Umbilical cord (tissue), 1 donor: ENCODE measurements at regions not wholly inside any gene's neighbourhood (a gene's known extent, or its start where the extent isn't known, plus 50 kb on each side); places are given as distances from the start of the nearest gene placed in this dataset.
"Not testable (repeated sequence)": the region's sequence is repeated elsewhere in the genome, so short reads cannot be mapped to it uniquely, and the experiment has no call there.

Source experiments
- DNase-seq: peaks from one replicate; pipeline ENCODE4 v3.0.0-alpha.2; 2015; ENCODE audit warnings: low spot score

- no peak for DNase-seq
Measured at GRCh38 chr6:120511712-120512111, 822.6 kb downstream of the TBC1D32 start.

DNA sequence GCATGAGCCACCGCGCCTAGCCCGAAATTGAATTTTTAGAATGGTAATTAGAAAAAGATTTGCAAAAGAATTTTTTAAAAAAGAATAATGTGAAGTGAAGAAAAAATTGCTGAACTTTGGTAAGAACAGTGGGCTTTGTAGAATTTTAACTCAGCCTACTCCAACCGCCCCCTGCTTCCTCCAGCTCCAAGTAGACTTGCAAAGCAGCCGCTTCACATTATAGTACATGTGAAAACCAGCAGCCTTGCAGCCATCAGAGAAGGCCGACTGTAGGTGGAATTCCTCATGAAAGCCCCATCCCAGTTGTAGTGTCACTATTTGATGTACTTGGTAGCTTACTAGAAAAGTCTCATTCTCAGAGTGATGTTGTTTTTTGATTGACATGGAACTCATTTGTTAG lies 835.6 kb downstream of the TBC1D32 start:
- DNase-seq = no peak

DNA sequence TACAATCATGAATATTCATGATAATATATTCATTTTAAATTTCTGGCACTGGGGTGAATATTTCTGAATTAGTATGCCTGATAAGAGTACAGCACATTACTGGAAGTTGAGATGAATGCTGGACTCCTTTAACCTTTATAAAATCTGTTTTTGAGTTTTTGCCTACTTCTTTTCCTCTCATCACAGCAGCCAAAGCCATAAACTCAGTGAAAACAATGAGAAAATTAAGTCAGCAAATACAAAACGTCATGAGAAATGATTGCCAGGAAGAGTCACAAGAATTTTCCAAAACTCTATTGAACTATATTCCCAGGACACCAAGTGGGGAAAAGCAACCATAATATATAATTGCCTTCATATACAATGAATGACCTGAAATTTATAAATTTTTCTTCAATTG lies 837.6 kb downstream of the TBC1D32 start:
- no peak for DNase-seq

GRCh38 chr6:120493505-120493904 lies 840.8 kb downstream of the TBC1D32 start:
- no peak for DNase-seq

- DNase-seq = no peak
Measured at GRCh38 chr6:120489941-120490340, 844.3 kb downstream of the TBC1D32 start.

- DNase-seq = no peak
Measured at GRCh38 chr6:120484146-120484545, 850.1 kb downstream of the TBC1D32 start.

- no peak for DNase-seq
Measured at GRCh38 chr6:120478650-120479049, 855.6 kb downstream of the TBC1D32 start.

GRCh38 chr6:120473804-120474203 lies 860.5 kb downstream of the TBC1D32 start:
- DNase-seq = no peak

DNA sequence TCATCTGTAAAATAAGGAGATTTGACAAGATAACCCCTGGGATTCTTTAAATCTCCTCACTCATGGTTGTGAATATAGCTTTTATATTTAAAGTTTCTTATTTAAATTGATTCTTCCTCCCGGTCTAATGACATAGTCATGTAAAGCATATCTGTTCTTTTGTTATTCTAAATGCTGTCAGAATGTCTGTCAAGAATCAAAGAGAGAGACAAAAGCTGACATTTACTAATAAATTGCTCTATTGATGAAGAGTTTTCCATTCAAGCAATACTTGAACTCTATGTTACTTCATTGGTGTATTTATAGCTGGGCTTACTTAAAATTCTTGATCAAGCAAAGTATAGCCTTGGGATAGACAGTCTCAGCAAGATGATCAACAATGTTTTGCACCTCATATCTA lies 865.8 kb downstream of the TBC1D32 start:
- DNase-seq = no peak

DNA sequence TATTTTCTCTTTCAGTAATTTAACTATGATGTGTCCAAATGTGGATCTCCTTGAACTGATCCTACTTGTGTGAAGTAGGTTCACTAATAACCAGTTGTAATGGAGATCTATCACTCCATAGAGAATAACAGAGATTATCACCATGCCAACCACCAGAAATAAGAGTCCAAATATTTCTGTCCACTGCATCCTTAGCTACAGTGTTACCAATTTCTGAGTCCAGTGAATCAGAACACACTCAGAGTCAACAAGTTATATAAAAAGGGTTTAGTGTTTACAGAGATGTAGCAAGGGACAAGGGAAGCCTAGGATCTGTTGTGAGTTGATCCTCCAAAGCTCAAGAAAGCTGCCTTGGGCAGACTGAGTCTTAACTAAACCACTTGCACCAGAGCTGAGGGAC lies 882.8 kb downstream of the TBC1D32 start:
- no peak for DNase-seq

- DNase-seq = peak; percentile 17
Measured at GRCh38 chr6:120447605-120448004, 886.7 kb downstream of the TBC1D32 start.

DNA sequence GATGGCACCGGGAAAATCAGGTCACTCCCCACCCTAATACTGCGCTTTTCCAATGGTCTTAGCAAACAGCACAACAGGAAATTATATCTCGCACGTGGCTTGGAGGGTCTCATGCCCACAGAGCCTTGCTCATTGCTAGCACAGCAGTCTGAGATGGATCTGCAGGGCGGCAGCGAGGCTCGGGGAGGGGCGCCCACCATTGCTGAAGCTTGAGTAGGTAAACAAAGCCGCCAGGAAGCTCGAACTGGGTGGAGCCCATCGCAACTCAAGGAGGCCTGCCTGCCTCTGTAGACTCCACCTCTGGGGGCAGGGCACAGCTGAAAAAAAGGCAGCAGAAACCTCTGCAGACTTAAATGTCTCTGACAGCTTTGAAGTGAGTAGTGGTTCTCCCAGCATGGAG lies 901.4 kb downstream of the TBC1D32 start:
- DNase-seq = not testable (repeated sequence)

DNA sequence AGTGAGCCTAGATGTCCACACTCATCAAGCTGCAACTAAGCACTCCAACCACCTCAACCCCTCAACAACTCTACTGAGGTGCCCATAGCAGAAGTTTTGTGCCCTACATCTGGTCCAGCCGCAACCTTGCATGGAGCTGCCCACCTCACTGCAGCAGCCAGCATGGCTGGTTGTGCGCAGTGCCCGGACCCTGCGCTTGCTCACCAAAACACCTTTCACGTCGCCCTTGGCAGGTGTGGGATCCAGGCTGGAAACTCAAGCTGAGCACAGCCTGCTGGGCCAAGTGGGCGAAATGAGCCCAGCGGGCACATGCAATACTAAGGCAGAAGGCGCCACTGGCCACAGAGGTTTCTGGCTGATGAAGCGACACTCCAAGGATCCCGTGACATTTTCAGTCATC lies 902.4 kb downstream of the TBC1D32 start:
- DNase-seq = no peak

- no peak for DNase-seq
Measured at GRCh38 chr6:120411394-120411793, 922.9 kb downstream of the TBC1D32 start.

- DNase-seq = no peak
Measured at GRCh38 chr6:120410586-120410985, 923.7 kb downstream of the TBC1D32 start.

GRCh38 chr6:120407696-120408095 lies 926.6 kb downstream of the TBC1D32 start:
- DNase-seq = no peak

DNA sequence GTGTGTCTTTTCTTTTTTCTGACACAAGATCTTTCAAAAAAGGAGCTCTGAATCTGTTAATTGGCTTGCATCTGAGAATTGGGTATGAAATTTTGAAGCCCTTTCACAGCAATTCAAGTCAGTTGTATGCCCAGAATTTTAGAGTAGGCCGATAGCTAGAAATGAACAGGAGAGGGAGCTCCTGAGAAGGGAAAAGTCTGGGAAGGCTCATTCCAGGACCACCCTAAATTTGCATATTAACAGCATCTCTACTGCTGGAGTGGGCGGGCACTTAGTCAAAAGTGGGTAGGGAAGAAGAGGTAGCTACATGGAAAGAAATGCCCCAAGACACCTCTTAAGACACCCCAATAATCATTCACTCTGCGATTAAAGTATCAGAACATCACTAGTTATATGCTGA lies 928.3 kb downstream of the TBC1D32 start:
- DNase-seq = no peak

DNA sequence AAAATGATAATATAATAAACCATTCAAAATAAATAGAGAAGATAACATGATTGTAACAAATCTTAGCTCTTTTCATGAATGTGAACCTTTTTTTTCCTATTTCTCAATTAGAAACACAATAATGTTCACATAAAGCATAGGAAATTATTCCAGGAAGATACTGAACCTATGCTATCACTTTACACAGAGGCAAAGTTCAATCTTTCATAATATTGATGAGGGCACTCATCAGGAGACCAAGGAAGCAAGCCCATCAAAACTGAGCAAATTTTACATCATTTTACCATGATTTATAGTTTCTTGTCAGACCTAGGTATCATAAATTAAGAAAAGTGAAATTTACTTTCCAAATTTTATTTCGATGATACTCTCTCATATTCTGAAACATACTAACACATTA lies 938.5 kb downstream of the TBC1D32 start:
- no peak for DNase-seq

GRCh38 chr6:120395330-120395729 lies 939.0 kb downstream of the TBC1D32 start:
- no peak for DNase-seq

DNA sequence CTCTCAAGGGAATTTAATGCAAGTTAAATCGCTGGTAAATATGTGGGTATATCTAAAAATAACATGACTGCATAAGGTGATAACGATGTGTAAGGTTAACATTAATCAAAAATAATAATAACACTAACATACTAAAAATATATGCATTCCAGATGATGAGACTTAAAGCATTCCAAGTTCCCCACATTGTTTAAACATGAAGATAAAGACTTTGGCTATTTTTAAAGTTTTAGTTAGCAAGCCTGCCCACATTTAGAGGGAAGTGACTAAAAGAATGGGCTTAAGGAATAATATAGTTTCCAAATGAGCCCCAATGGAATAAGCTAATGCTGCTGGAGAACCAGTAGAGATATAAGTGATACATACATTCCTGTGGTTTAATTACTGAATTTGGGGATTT lies 941.3 kb downstream of the TBC1D32 start:
- no peak for DNase-seq

DNA sequence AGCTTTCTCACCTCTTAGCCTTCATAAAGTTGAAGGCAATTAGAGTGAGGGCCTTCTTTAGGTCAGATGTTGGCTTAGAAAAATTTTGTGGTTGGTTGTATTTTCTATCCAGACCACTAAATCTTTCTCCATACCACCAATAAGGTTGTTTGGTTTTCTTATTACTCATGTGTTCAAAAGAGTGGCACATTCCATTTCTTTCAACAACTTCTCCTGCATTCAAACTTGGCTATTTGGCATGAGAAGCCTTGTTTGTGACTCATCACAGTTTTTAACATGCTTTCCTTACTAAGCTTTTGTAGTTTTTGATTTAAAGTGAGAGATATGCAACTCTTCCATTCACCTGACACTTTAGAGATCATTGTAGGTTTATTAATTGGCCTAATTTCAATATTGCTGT lies 949.6 kb downstream of the TBC1D32 start:
- no peak for DNase-seq

GRCh38 chr6:120383681-120384080 lies 950.6 kb downstream of the TBC1D32 start:
- DNase-seq = no peak

DNA sequence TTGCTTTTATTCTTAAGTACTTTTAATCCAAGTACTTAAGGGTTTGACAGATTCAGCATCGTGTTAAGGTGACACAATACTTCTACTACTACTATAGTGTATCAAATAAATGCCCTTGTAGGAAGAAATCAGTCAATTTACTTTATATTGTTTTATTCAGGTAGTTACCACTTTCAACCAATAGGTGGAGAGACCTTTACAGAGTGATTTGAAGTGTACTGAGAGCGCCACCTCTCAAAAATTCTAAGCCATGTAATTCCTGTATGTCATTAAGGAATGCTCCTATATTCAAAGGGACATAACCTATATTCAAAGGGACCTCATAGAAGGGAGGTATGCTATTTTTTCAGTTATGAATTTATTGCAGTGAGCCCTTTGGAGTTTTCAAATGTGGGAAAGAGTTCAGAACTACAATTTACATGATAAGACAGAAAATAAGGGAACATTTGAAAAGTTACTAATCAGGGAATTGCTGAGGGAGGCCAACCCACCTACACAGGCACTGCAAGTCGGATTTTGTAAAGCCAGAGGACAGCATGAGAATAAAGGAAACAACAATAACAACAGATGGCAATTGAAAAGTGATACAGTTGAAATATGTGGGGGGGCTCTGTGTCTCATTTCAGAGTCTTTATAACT lies 955.6 kb downstream of the TBC1D32 start:
- DNase-seq = peak; percentile 1

DNA sequence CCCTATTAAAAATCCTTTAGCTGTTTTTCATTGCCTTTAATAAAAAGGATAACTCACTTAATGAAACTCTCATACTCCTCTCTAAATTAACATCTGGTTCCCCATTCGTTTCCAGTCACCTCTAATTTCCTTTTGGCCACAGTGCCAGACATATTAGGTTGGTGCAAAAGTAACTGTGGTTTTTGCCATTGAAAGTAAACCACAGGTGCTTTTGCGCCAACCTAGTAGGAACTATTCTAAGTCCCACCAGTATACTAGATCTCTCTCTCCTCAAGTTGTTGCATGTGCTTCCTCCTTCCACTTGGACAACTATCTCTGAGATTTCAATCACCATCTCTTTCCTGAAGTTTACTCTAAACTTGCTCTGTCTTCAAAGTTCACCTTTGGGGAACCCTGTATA lies 961.1 kb downstream of the TBC1D32 start:
- no peak for DNase-seq
